A549 (cell line): ENCODE measurements at regions not wholly inside any gene's neighbourhood (a gene's known extent, or its start where the extent isn't known, plus 50 kb on each side); places are given as distances from the start of the nearest gene placed in this dataset.

ENCODE experiments used
- ATAC-seq, 2 experiments: fragments of 200-7000 bp in 1 of 2; fragments of >200 bp in 1 of 2; cut with Nextera tagmentation in 1 of 2; cut with Tn5 transposase in 1 of 2; 3 replicates each; pipeline versions ENCODE4 v1.8.0 to v1.9.1; 2018 to 2020; ENCODE audit warnings: mild to moderate bottlenecking in 1 of 2, moderate library complexity in 1 of 2
- CTCF ChIA-PET: fragments of 300-600 bp; sonication (Branson Sonifier 250); formaldehyde crosslinking; extraction: SDS; loops from one replicate; lab custom pipeline; 2021; ENCODE audit warnings: antibody characterized with exemption, inconsistent platforms; lab: Yijun Ruan, JAX
- POLR2A ChIA-PET: fragments of 350-600 bp; formaldehyde crosslinking; extraction: SDS; loops from one replicate; lab custom pipeline; 2021; ENCODE audit warnings: antibody characterized with exemption, inconsistent platforms; lab: Yijun Ruan, JAX
- DNase-seq, 2 experiments: peaks; one replicate each; pipeline versions ENCODE4 v3.0.0 to v3.0.0-alpha.2; 2011 to 2016; ENCODE audit warnings: low read depth in 1 of 2, low spot score in 1 of 2
- FAIRE-seq: peaks from 2 replicates; lab custom pipeline; 2011; peaks lifted over from hg19 to GRCh38; lab: Jason Lieb, UNC
- H3K27ac ChIP-seq, 2 experiments: fragments of >200 bp; sonication (Bioruptor Twin); formaldehyde crosslinking; 3 replicates each; pipeline ENCODE4 v1.5.1; 2016 to 2017
- H3K4me1 ChIP-seq: fragments of >200 bp; sonication (Bioruptor Twin); formaldehyde crosslinking; 3 replicates; pipeline ENCODE4 v1.6.1; 2016
- H3K4me2 ChIP-seq: fragments of >200 bp; sonication (Bioruptor Twin); formaldehyde crosslinking; 3 replicates; pipeline ENCODE4 v1.6.1; 2016
- H3K4me3 ChIP-seq: fragments of >200 bp; sonication (Bioruptor Twin); formaldehyde crosslinking; 3 replicates; pipeline ENCODE4 v1.5.1; 2016
- H3K9me3 ChIP-seq: fragments of >200 bp; sonication (Bioruptor Twin); formaldehyde crosslinking; 3 replicates; pipeline ENCODE4 v1.6.1; 2016
- ATOH8 ChIP-seq: fragments of 250-450 bp; sonication (Bioruptor Pico); IDR thresholded peaks from 2 replicates; pipeline ENCODE4 v1.5.0; 2020; ENCODE audit warnings: low read depth, mild to moderate bottlenecking, moderate library complexity
- BCL3 ChIP-seq: fragments of >200 bp; sonication (Bioruptor Twin); formaldehyde crosslinking; IDR thresholded peaks from 3 replicates; pipeline ENCODE4 v1.6.1; 2016
- CEBPB ChIP-seq, 2 experiments: fragments of >200 bp in 1 of 2; sonication (Bioruptor Twin) in 1 of 2; formaldehyde crosslinking in 1 of 2; IDR thresholded peaks; 2 replicates each; pipeline ENCODE4 v1.6.1; 2012 to 2016
- CHD2 ChIP-seq: fragments of 150-350 bp; IDR thresholded peaks from 2 replicates; pipeline ENCODE4 v1.6.1; 2014; ENCODE audit warnings: low read length; ENCODE audit not compliant: partially characterized antibody
- EHMT2 ChIP-seq: fragments of 200-600 bp; sonication (generic); IDR thresholded peaks from 2 replicates; pipeline ENCODE4 v1.6.1; 2016; ENCODE audit warnings: antibody characterized with exemption, low read depth, mild to moderate bottlenecking, moderate library complexity
- ELK1 ChIP-seq: fragments of 150-350 bp; IDR thresholded peaks from 2 replicates; pipeline ENCODE4 v1.6.1; 2014; ENCODE audit warnings: low read depth, mild to moderate bottlenecking, low read length
- EP300 ChIP-seq, 2 experiments: fragments of >200 bp; sonication (Bioruptor Twin); formaldehyde crosslinking; IDR thresholded peaks; 2 replicates in 1 of 2; 3 replicates in 1 of 2; pipeline ENCODE4 v1.6.1; 2016 to 2017
- GATA3 ChIP-seq: IDR thresholded peaks from 2 replicates; pipeline ENCODE4 v1.6.1; 2012; ENCODE audit warnings: borderline replicate concordance
- HDAC2 ChIP-seq: fragments of 200-600 bp; sonication (generic); IDR thresholded peaks from 2 replicates; pipeline ENCODE4 v1.6.1; 2016
- HEYL ChIP-seq: fragments of 250-450 bp; sonication (Bioruptor Pico); IDR thresholded peaks from 2 replicates; pipeline ENCODE4 v1.8.0; 2021; ENCODE audit warnings: mild to moderate bottlenecking, moderate library complexity
- MAZ ChIP-seq: fragments of 150-350 bp; IDR thresholded peaks from 2 replicates; pipeline ENCODE4 v1.6.1; 2014; ENCODE audit warnings: antibody characterized with exemption, low read depth, low read length, borderline replicate concordance
- MYC ChIP-seq: IDR thresholded peaks from 2 replicates; pipeline ENCODE4 v1.6.1; 2012; ENCODE audit warnings: mild to moderate bottlenecking, inconsistent platforms, low read length, improper control_type of control experiment, borderline replicate concordance
- NPAS2 ChIP-seq: fragments of 250-450 bp; sonication (Bioruptor Pico); IDR thresholded peaks from 2 replicates; pipeline ENCODE4 v1.8.0; 2022; ENCODE audit warnings: mild to moderate bottlenecking, moderate library complexity, borderline replicate concordance
- NR3C1 ChIP-seq: fragments of >200 bp; sonication (Bioruptor Twin); formaldehyde crosslinking; IDR thresholded peaks from 3 replicates; pipeline ENCODE4 v1.6.1; 2017
- POLR2AphosphoS2 ChIP-seq: conservative IDR thresholded peaks from 2 replicates; pipeline ENCODE4 v1.6.1; 2012; ENCODE audit warnings: low read length, improper control_type of control experiment, inconsistent platforms
- RARB ChIP-seq: fragments of 250-450 bp; sonication (Bioruptor Pico); IDR thresholded peaks from 2 replicates; pipeline ENCODE4 v1.8.0; 2021; ENCODE audit warnings: mild to moderate bottlenecking, moderate library complexity
- REST ChIP-seq: fragments of 200-600 bp; sonication (generic); IDR thresholded peaks from 2 replicates; pipeline ENCODE4 v1.6.1; 2016; ENCODE audit warnings: antibody characterized with exemption, mild to moderate bottlenecking, moderate library complexity
- RNF2 ChIP-seq: fragments of 200-600 bp; sonication (generic); IDR thresholded peaks from 2 replicates; pipeline ENCODE4 v1.6.1; 2016; ENCODE audit warnings: low read depth, mild to moderate bottlenecking, antibody characterized with exemption, moderate library complexity, borderline replicate concordance
- SMC3 ChIP-seq: fragments of >200 bp; sonication (Bioruptor Twin); formaldehyde crosslinking; IDR thresholded peaks from 3 replicates; pipeline ENCODE4 v1.6.1; 2018; ENCODE audit warnings: inconsistent platforms
- SREBF2 ChIP-seq: fragments of 450-650 bp; IDR thresholded peaks from 2 replicates; pipeline ENCODE4 v1.6.1; 2014; ENCODE audit warnings: mild to moderate bottlenecking, moderate library complexity
- TFCP2L1 ChIP-seq: fragments of 250-450 bp; sonication (Bioruptor Pico); IDR thresholded peaks from 2 replicates; pipeline ENCODE4 v1.5.0; 2021; ENCODE audit warnings: mild to moderate bottlenecking
- TP53 ChIP-seq: fragments of 250-450 bp; sonication (Bioruptor Pico); IDR thresholded peaks from 2 replicates; pipeline ENCODE4 v1.5.0; 2021; ENCODE audit warnings: mild to moderate bottlenecking, moderate library complexity
- USF2 ChIP-seq: fragments of 450-650 bp; IDR thresholded peaks from 2 replicates; pipeline ENCODE4 v1.6.1; 2014; ENCODE audit warnings: antibody characterized with exemption
- ZC3H11A ChIP-seq: fragments of 450-650 bp; IDR thresholded peaks from 2 replicates; pipeline ENCODE4 v1.6.1; 2014; ENCODE audit warnings: antibody characterized with exemption, mild to moderate bottlenecking
- ZSCAN20 ChIP-seq: fragments of 250-450 bp; sonication (Bioruptor Pico); IDR thresholded peaks from 2 replicates; pipeline ENCODE4 v1.8.0; 2022; ENCODE audit warnings: mild to moderate bottlenecking, moderate library complexity
- WGBS: methylation state at CpG from one replicate; pipeline ENCODE4 v1.1.6; 2017; ENCODE audit errors: missing lambda C conversion rate; 5-methylcytosine and 5-hydroxymethylcytosine counted together

- Histone ChIP-seq H3K4me1 (no peaks in the 10 kb centered on the region), H3K4me3 (no peak overlapping the region)
- FAIRE-seq: no peak
- no peak for TF ChIP-seq CEBPB (IDR thresholded peaks at IDR 0.05)
- no peak for TF ChIP-seq NPAS2 (CRISPR knock-in tag)
- TF ChIP-seq SREBF2: no peak
- TF ChIP-seq RNF2: no peak
- TF ChIP-seq POLR2AphosphoS2: no peak
- no peak for TF ChIP-seq BCL3
- no peak for TF ChIP-seq RARB (CRISPR knock-in tag)
- TF ChIP-seq TP53: no peak
- TF ChIP-seq ELK1: no peak
- no peak for TF ChIP-seq CHD2
- no peak for TF ChIP-seq EHMT2
- TF ChIP-seq NR3C1: no peak
- no peak for TF ChIP-seq ZSCAN20 (CRISPR knock-in tag)
- TF ChIP-seq SMC3: no peak
- TF ChIP-seq ATOH8 (CRISPR knock-in tag): no peak
- TF ChIP-seq HDAC2: no peak
- TF ChIP-seq, all 56 proteins: peak for 0
- Histone ChIP-seq H3K27ac (no peak overlapping the region), H3K9me3 (no peaks in the 10 kb centered on the region), H3K4me2 (no peak overlapping the region)
- ATAC-seq (no peak), DNase-seq (no peak)
- ChIA-PET CTCF (no interaction called here), POLR2A (no interaction called here)
- 0% methylated on average over 4 of the region's 4 CpGs for WGBS
These were observed 123.1 kb upstream of the SORCS3 start for GRCh38 chr10:104517946-104518345.

- ChIA-PET CTCF (no interaction called here), POLR2A (no interaction called here)
- no peak overlapping the region for H3K4me2 ChIP-seq
- H3K9me3 ChIP-seq: no peaks in the 10 kb centered on the region
- ATAC-seq (no peak), FAIRE-seq (no peak), DNase-seq (no peak)
- H3K4me3 ChIP-seq: no peak overlapping the region
- H3K4me1 ChIP-seq: no peaks in the 10 kb centered on the region
- 11% methylated on average over 6 of the region's 6 CpGs for WGBS
- H3K27ac ChIP-seq: no peak overlapping the region
- TF ChIP-seq REST (no peak), MYC (no peak), ATOH8 (CRISPR knock-in tag) (no peak), ZC3H11A (no peak), BCL3 (no peak), GATA3 (no peak), USF2 (no peak), EP300 (IDR thresholded peaks at IDR 0.05) (no peak), MAZ (no peak), HEYL (CRISPR knock-in tag) (no peak), TFCP2L1 (CRISPR knock-in tag) (no peak)
These were observed 122.2 kb upstream of the SORCS3 start for GRCh38 chr10:104518891-104519290.
